ENCODE measurements at regions not wholly inside any gene's neighbourhood (a gene's known extent, or its start where the extent isn't known, plus 50 kb on each side); places are given as distances from the start of the nearest gene placed in this dataset.

DNA sequence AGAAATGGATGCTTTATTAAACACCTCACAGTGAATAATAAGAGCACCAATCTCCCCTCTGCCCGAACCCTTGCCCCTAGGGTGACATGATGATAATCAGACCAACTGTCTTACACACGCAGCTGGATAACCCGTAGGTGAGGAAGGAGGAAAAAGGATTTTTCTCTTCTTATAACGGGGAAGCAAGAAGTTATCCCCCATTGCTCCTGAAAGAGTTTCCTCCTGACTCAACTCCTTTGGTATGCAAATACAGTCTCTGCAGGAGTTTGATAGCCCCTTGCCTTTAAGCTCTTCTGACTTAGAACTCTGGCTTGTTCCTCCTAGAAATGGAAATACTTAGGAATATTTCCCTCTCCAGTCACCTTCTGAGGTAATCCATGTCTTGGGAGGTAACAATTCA, 455.8 kb downstream of the TMEM135 start:
- POLR2A ChIA-PET, result no interaction called here
- Mint-ChIP-seq H3K27ac (no peak overlapping the region), H3K4me3 (no peak overlapping the region), H3K4me1 (ENCODE audit: low read depth) (no peaks in the 10 kb centered on the region), H3K9me3 (no peaks in the 10 kb centered on the region), H3K27me3 (peaks cover 2% of the 10 kb centered on the region), H3K36me3 (no peaks in the 10 kb centered on the region)
- CTCF ChIA-PET, result no interaction called here
- intact Hi-C loops (cut with micrococcal nuclease), result no loop called here
- no peak for DNase-seq

DNA sequence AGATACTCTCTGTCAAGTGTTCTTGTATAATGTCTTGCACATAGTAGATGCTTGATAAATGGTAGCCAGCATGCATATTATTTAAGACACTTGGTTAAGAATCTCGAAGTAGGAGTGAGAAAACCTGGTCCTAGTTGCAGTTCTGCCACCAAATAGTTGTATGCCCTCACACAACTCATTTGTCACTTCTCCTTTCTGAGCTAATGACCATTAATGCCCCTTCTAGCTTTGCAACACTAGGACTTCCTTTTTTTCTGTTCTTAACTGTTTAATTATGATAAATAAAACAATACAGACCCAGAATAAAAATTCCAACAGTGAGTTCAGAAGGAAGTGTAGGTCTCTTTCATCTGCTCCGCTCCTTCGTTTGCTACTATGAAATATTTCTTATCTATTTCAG, 453.6 kb downstream of the TMEM135 start:
- Mint-ChIP-seq H3K27me3 (peaks cover 2% of the 10 kb centered on the region), H3K36me3 (no peaks in the 10 kb centered on the region), H3K9me3 (no peaks in the 10 kb centered on the region), H3K27ac (no peak overlapping the region), H3K4me1 (ENCODE audit: low read depth) (no peaks in the 10 kb centered on the region), H3K4me3 (no peak overlapping the region)
- DNase-seq, result no peak
- POLR2A ChIA-PET, result no interaction called here
- CTCF ChIA-PET, result no interaction called here
- intact Hi-C loops (cut with micrococcal nuclease), result no loop called here

DNA sequence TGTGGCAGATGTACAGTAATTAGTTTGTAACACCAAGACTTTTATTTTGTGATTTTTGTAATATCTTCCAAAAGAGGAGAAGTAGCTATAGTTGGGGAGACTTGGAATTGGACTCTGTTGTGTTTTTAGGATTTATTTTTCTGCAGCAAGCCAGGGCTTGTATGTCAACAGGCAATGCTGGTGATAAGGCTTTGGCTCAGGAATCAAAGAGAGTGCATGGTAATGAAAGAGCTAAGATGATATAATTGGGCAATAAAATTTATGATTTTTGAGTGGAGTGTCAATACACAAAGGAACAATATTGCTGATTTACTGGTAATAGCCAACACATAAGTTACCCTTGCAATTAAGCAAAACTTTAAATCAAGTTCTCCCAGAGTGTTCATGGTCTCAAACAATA, 452.9 kb downstream of the TMEM135 start:
- Mint-ChIP-seq H3K27me3 (peaks cover 2% of the 10 kb centered on the region), H3K36me3 (no peaks in the 10 kb centered on the region), H3K9me3 (no peaks in the 10 kb centered on the region), H3K4me3 (no peak overlapping the region), H3K27ac (no peak overlapping the region), H3K4me1 (ENCODE audit: low read depth) (no peaks in the 10 kb centered on the region)
- ChIA-PET CTCF (no interaction called here), POLR2A (no interaction called here)
- DNase-seq, result no peak
- intact Hi-C loops (cut with micrococcal nuclease), result no loop called here

DNA sequence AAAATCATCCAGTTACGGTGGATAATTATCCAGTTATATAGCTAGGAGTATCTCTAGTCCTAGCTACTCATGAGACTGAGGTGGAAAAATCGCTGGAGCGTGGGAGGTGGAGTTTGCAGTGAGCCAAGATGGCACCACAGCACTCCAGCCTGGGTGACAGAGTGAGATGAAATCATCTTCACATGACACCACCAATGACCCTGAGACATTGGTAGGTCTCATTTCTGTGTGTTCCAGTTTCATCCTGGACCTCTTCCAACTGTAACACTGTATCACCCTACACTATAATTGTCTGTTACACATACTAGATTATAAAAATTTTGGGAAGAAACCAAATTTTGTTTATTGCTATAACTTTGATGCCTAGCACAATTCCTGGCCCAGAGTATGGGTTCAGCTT, 446.8 kb downstream of the TMEM135 start:
- no peak for DNase-seq
- CTCF ChIA-PET, result no interaction called here
- no peaks in the 10 kb centered on the region for H3K9me3 Mint-ChIP-seq
- no peaks in the 10 kb centered on the region for H3K4me1 Mint-ChIP-seq (ENCODE audit: low read depth)
- no peak overlapping the region for H3K4me3 Mint-ChIP-seq
- POLR2A ChIA-PET, result no interaction called here
- peaks cover 2% of the 10 kb centered on the region for H3K27me3 Mint-ChIP-seq
- intact Hi-C loops (cut with micrococcal nuclease), result no loop called here
- no peak overlapping the region for H3K27ac Mint-ChIP-seq
- no peaks in the 10 kb centered on the region for H3K36me3 Mint-ChIP-seq

DNA sequence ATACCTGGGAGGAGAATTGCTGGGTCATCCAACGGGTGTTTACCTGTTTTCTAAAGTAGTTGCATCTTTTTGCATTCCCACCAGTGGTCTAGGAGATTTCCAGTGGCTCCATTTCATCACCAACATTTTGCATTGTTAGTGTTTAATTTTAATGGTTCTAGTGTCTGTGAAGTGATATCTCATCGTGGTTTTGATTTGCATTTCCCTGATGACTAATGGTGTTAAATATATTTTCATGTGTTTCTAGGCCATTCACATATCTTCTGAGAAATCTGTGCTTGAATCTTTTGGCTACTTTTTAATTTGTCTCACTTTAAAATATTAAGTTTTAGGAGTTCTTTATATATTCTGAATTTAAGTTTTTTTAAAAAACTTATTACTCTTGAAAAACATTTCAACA, 439.6 kb downstream of the TMEM135 start:
- no peak for DNase-seq
- intact Hi-C loops (cut with micrococcal nuclease), result no loop called here
- Mint-ChIP-seq H3K9me3 (no peaks in the 10 kb centered on the region), H3K27me3 (no peaks in the 10 kb centered on the region), H3K36me3 (no peaks in the 10 kb centered on the region), H3K4me3 (no peak overlapping the region), H3K4me1 (ENCODE audit: low read depth) (no peaks in the 10 kb centered on the region), H3K27ac (no peak overlapping the region)
- CTCF ChIA-PET, result no interaction called here
- POLR2A ChIA-PET, result no interaction called here

DNA sequence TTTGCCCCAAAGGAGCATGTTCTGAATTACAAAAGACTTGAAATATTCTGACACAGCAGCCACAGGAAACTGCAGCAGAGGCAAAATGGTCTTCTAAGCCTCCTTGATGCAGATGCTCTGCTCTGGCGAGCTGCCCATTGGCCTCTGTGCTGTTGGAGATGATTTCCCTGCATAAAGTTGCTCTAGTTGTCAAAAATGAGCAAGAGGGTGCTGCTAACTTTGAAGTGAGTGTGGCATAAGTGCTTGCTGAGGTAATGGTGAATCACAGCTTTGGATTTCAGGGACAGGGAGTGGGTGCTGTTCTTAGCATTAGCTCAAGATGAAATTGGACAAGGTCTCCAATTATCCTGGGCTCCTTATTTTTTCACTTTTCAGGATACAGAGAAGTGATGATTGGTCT, 435.4 kb downstream of the TMEM135 start:
- Mint-ChIP-seq H3K27me3 (no peaks in the 10 kb centered on the region), H3K4me1 (ENCODE audit: low read depth) (no peaks in the 10 kb centered on the region), H3K9me3 (no peaks in the 10 kb centered on the region), H3K4me3 (no peak overlapping the region), H3K27ac (no peak overlapping the region), H3K36me3 (no peaks in the 10 kb centered on the region)
- no peak for DNase-seq
- intact Hi-C loops (cut with micrococcal nuclease), result no loop called here
- CTCF ChIA-PET, result no interaction called here
- POLR2A ChIA-PET, result no interaction called here

DNA sequence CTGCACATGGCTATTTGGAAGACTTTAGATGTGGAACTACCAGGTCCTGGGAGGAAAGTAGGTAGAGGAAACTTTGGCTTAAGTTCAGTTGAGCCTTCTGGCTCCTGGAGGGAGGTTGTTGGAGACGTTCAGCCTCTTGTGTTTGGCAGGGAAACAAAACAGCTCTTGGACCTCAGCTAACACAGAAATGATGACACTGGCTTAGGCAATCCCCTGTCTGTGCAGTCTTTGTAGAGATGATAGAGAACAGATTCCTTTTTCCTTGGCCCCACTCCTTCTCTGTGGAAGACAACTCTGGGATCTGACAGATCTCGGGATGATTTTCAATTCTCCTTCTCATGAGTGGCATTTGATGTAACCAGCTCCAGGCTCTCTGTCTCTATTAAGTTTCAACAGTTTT, 428.5 kb downstream of the TMEM135 start:
- Mint-ChIP-seq H3K9me3 (no peaks in the 10 kb centered on the region), H3K4me1 (ENCODE audit: low read depth) (no peaks in the 10 kb centered on the region), H3K4me3 (no peak overlapping the region), H3K36me3 (no peaks in the 10 kb centered on the region), H3K27me3 (peaks cover 3% of the 10 kb centered on the region), H3K27ac (no peak overlapping the region)
- CTCF ChIA-PET, result no interaction called here
- POLR2A ChIA-PET, result no interaction called here
- no peak for DNase-seq
- intact Hi-C loops (cut with micrococcal nuclease), result no loop called here

DNA sequence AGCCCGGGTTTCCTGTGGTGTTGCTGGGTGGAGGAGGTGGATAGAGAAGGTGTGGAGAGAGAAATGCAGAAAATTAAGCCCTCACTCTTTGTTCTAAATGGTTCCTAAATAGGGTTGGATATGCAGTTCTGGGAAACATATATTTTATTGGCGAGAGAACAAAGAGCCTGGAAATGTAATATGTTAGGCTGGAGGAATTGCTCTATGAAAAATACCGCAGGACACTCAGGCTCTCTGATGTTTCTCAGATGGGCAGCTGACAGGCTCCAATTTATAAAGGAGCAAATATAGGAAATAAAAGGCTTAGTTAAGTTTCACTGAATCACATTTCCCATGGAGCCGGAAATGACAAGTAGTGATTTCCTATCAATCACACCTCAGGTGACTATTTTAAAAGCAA, 428.0 kb downstream of the TMEM135 start:
- H3K9me3 Mint-ChIP-seq, result no peaks in the 10 kb centered on the region
- CTCF ChIA-PET, result no interaction called here
- no peak for DNase-seq
- H3K4me1 Mint-ChIP-seq (ENCODE audit: low read depth), result no peaks in the 10 kb centered on the region
- no peak overlapping the region for H3K4me3 Mint-ChIP-seq
- no peak overlapping the region for H3K27ac Mint-ChIP-seq
- POLR2A ChIA-PET, result no interaction called here
- intact Hi-C loops (cut with micrococcal nuclease), result no loop called here
- H3K27me3 Mint-ChIP-seq, result peaks cover 3% of the 10 kb centered on the region
- no peaks in the 10 kb centered on the region for H3K36me3 Mint-ChIP-seq

DNA sequence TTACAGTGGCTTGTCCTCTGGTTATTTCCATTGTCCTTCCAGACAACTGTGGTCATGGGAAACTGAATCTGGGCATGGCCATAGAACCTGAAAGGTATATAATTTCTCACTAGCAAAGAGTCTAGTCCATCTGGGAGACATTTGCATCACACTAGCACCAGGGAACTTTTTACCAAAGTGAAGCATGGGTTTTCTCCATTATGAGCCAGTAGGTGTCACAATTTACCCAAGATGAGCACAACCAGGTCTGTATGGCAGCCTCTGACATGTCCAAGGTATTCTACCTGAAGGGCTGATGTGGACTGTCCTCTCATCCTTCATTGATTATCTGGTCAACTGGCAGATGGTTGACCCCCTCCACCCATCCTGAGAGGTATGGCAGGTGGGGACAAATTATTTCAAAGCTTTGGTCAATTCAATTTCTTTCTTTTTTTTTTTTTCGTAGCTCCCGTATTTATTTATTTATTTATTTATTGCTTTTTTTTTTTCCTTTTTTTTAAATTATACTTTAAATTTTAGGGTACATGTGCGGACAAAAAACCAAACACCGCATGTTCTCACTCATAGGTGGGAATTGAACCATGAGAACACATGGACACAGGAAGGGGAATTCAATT, 425.9 kb downstream of the TMEM135 start:
- H3K27ac Mint-ChIP-seq, result no peak overlapping the region
- intact Hi-C loops (cut with micrococcal nuclease), result no loop called here
- no peaks in the 10 kb centered on the region for H3K9me3 Mint-ChIP-seq
- CTCF ChIA-PET, result no interaction called here
- H3K27me3 Mint-ChIP-seq, result peaks cover 3% of the 10 kb centered on the region
- no peak for DNase-seq
- no peaks in the 10 kb centered on the region for H3K4me1 Mint-ChIP-seq (ENCODE audit: low read depth)
- H3K4me3 Mint-ChIP-seq, result no peak overlapping the region
- POLR2A ChIA-PET, result no interaction called here
- H3K36me3 Mint-ChIP-seq, result no peaks in the 10 kb centered on the region

DNA sequence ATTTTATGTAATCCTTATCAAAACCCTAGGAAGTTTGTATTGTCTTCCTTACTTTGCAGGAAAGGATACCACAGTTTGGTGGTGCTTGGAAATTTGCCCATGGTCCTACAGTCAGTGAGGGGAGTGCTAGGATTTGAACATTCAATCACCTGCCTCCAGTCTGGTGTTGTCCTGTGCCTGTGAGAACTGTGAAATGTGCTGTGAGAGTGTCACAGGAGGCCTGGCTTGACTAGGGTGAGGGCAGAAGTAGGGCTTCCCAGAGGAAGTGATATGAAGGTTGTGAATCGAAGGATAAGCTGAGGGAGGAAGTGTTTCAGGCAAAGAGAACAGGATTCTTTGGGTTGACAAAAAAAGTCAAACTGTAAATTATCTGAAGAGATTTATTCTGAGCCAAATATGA, 424.4 kb downstream of the TMEM135 start:
- intact Hi-C loops (cut with micrococcal nuclease), result no loop called here
- no peaks in the 10 kb centered on the region for H3K4me1 Mint-ChIP-seq (ENCODE audit: low read depth)
- POLR2A ChIA-PET, result no interaction called here
- H3K4me3 Mint-ChIP-seq, result no peak overlapping the region
- CTCF ChIA-PET, result no interaction called here
- no peaks in the 10 kb centered on the region for H3K9me3 Mint-ChIP-seq
- DNase-seq, result no peak
- no peak overlapping the region for H3K27ac Mint-ChIP-seq
- H3K36me3 Mint-ChIP-seq, result no peaks in the 10 kb centered on the region
- H3K27me3 Mint-ChIP-seq, result peaks cover 3% of the 10 kb centered on the region

DNA sequence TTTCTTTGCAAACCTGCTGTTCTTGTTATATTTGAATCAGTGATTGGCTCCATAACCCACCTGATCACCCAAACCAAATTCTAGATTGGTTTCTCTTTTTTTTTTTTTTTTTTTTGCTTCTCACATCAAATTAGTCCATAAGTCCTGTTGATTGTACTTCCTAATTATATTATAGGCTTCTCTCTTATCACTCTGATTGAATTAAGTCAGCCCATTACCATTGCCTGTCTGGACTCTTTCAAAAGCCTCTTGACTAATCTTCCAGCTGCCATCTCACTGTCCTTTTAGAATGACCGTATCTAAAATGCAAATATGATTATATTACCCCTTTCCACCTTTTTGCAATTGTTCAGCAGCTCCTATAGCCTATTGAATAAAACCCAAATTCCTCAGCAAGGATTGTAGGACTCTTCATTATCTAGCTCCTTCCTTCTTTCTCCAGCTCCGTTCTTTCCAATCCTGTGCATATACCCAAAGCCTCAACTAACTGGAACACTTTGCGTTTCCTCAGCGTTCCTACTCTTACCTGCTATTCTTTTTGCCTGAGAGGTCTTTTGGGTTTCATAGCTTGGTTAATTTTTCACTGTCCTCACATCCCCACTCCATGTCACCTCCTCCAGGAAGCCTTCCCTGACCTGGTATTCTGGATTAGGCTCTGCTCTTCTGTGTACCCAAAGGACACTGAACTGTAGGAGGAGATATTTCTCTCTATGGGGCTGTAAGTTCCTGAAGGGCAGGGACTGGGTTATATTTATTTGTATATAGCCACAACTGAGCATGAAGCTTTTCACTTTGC, 423.3 kb downstream of the TMEM135 start:
- ChIA-PET POLR2A (no interaction called here), CTCF (interaction anchor here (0.6 kb wide), 1 partner anchor 1049 kb away, joined by 4 read pairs; no protein-coding TSS in a partner anchor)

DNA sequence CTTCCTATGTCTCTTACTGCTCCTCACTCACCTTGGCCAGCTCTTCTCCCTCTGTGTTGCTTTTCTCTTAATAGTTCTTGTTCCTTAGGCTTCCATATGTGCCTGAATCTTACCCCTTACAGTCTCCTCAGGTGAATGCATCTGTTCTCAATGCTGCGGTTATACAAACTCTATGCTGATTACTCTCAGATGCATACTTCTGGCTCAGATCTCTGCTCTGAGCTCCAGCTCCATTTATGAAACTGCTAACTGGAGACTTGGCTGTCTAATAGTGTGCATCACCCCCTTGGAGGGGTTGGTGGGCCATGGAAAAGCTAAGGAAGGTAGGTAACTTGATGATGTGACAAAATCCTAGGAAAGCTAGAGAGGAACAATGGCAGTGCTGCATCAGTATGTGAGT, 422.5 kb downstream of the TMEM135 start:
- peaks cover 3% of the 10 kb centered on the region for H3K27me3 Mint-ChIP-seq
- H3K27ac Mint-ChIP-seq, result no peak overlapping the region
- no peak for DNase-seq
- H3K4me3 Mint-ChIP-seq, result no peak overlapping the region
- CTCF ChIA-PET, result interaction anchor here (0.6 kb wide), 1 partner anchor 1050 kb away, joined by 4 read pairs; no protein-coding TSS in a partner anchor
- POLR2A ChIA-PET, result no interaction called here
- no peaks in the 10 kb centered on the region for H3K9me3 Mint-ChIP-seq
- no peaks in the 10 kb centered on the region for H3K4me1 Mint-ChIP-seq (ENCODE audit: low read depth)
- intact Hi-C loops (cut with micrococcal nuclease), result no loop called here
- no peaks in the 10 kb centered on the region for H3K36me3 Mint-ChIP-seq

More for the DNA sequence above, 423.3 kb downstream of the TMEM135 start:
- H3K27me3 Mint-ChIP-seq, result peaks cover 3% of the 10 kb centered on the region
- no peak overlapping the region for H3K27ac Mint-ChIP-seq
- no peaks in the 10 kb centered on the region for H3K9me3 Mint-ChIP-seq
- H3K4me3 Mint-ChIP-seq, result no peak overlapping the region
- H3K36me3 Mint-ChIP-seq, result no peaks in the 10 kb centered on the region
- no peaks in the 10 kb centered on the region for H3K4me1 Mint-ChIP-seq (ENCODE audit: low read depth)
- DNase-seq, result no peak
- intact Hi-C loops (cut with micrococcal nuclease), result no loop called here

DNA sequence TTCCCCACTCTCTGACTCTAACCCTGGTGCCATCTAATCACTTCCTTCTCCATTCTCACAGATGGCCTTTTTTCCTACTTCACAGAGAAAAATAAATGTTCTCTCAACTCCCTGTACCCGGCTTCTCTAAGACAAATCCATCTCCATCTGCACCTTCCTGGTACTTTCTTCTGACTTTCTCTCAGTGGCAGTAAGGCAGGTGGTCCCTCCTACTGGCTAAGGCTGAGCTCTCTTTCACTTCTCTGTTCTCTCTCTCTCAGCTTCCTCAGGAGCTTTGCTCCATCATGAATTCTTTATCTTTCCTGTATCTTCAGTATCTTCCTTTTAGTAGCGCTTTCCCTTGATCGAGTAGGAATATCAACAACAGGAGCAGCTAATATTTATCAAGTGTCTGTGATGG, 421.6 kb downstream of the TMEM135 start:
- H3K4me3 Mint-ChIP-seq, result no peak overlapping the region
- H3K4me1 Mint-ChIP-seq (ENCODE audit: low read depth), result no peaks in the 10 kb centered on the region
- H3K27ac Mint-ChIP-seq, result no peak overlapping the region
- POLR2A ChIA-PET, result no interaction called here
- DNase-seq, result no peak
- intact Hi-C loops (cut with micrococcal nuclease), result no loop called here
- peaks cover 2% of the 10 kb centered on the region for H3K27me3 Mint-ChIP-seq
- no peaks in the 10 kb centered on the region for H3K36me3 Mint-ChIP-seq
- no peaks in the 10 kb centered on the region for H3K9me3 Mint-ChIP-seq
- CTCF ChIA-PET, result interaction anchor here (1.4 kb wide), 1 partner anchor 8 kb away, joined by 6 read pairs; no protein-coding TSS in a partner anchor
